SK-N-SH (cell line): ENCODE measurements at regions not wholly inside any gene's neighbourhood (a gene's known extent, or its start where the extent isn't known, plus 50 kb on each side); places are given as distances from the start of the nearest gene placed in this dataset.

Experiments used
- CTCF ChIA-PET: fragments of 300-600, 350-600 bp; formaldehyde crosslinking; extraction: SDS; loops from one replicate; lab custom pipeline; 2021; lab: Yijun Ruan, JAX
- POLR2A ChIA-PET: fragments of 350-600 bp; sonication (Branson Sonifier 250); formaldehyde crosslinking; extraction: SDS; loops from one replicate; lab custom pipeline; 2020; ENCODE audit warnings: antibody characterized with exemption, inconsistent platforms; lab: Yijun Ruan, JAX
- DNase-seq: peaks from one replicate; pipeline ENCODE4 v3.0.0; 2012
- H2AFZ ChIP-seq: fragments of 200-600 bp; sonication (generic); 2 replicates; pipeline ENCODE4 v1.8.1; 2016; ENCODE audit warnings: antibody characterized with exemption, mild to moderate bottlenecking, low read depth
- H3F3A ChIP-seq: fragments of 200-600 bp; sonication (generic); replicated peaks from 2 replicates; pipeline ENCODE3; 2016; ENCODE audit warnings: antibody characterized with exemption, mild to moderate bottlenecking; ENCODE audit not compliant: insufficient read depth
- H3K27ac ChIP-seq, 2 experiments: fragments of 200-500 bp in 1 of 2; fragments of 200-600 bp in 1 of 2; sonication (Bioruptor generic) in 1 of 2; sonication (generic), shearing (Covaris generic) in 1 of 2; 2 replicates each; pipeline versions ENCODE4 v1.5.1 to v1.6.1; 2014 to 2016; ENCODE audit warnings: low read depth in 2 of 2, inconsistent platforms in 1 of 2, low read length in 1 of 2, mild to moderate bottlenecking in 1 of 2, mixed read lengths in 1 of 2
- H3K27me3 ChIP-seq: fragments of 200-600 bp; sonication (generic), shearing (Covaris generic); 2 replicates; pipeline ENCODE4 v1.6.1; 2016; ENCODE audit warnings: mixed run types; ENCODE audit not compliant: insufficient read depth
- H3K36me3 ChIP-seq, 2 experiments: fragments of 200-500 bp in 1 of 2; fragments of 200-600 bp in 1 of 2; sonication (Bioruptor generic) in 1 of 2; sonication (generic) in 1 of 2; replicated peaks in 1 of 2; 2 replicates each; pipeline versions ENCODE3 to v1.5.1; 2014 to 2016; ENCODE audit warnings: low read length in 1 of 2, mild to moderate bottlenecking in 1 of 2; ENCODE audit not compliant: insufficient read depth in 2 of 2, control insufficient read depth in 1 of 2
- H3K4me1 ChIP-seq, 2 experiments: fragments of 200-500 bp in 1 of 2; fragments of 200-600 bp in 1 of 2; sonication (Bioruptor generic) in 1 of 2; sonication (generic), shearing (Covaris generic) in 1 of 2; 2 replicates each; pipeline versions ENCODE4 v1.5.1 to v1.6.1; 2014 to 2016; ENCODE audit warnings: low read depth in 1 of 2, low read length in 1 of 2, mixed run types in 1 of 2; ENCODE audit not compliant: insufficient read depth in 2 of 2, control insufficient read depth in 1 of 2
- H3K4me2 ChIP-seq: fragments of 200-600 bp; sonication (generic), shearing (Covaris generic); 2 replicates; pipeline ENCODE4 v1.6.1; 2017; ENCODE audit warnings: mixed run types
- H3K4me3 ChIP-seq, 2 experiments: fragments of 200-500 bp in 1 of 2; fragments of 200-600 bp in 1 of 2; sonication (Bioruptor generic) in 1 of 2; sonication (generic), shearing (Covaris generic) in 1 of 2; 2 replicates each; pipeline versions ENCODE4 v1.5.1 to v1.8.1; 2014 to 2016; ENCODE audit warnings: low read depth in 2 of 2, inconsistent platforms in 1 of 2, low read length in 1 of 2, mild to moderate bottlenecking in 1 of 2, mixed read lengths in 1 of 2, moderate library complexity in 1 of 2
- H3K79me2 ChIP-seq: fragments of 200-600 bp; sonication (generic); 2 replicates; pipeline ENCODE4 v1.8.1; 2017; ENCODE audit warnings: mild to moderate bottlenecking; ENCODE audit not compliant: insufficient read depth
- H3K9ac ChIP-seq: fragments of 200-600 bp; sonication (generic); 2 replicates; pipeline ENCODE4 v1.6.1; 2017; ENCODE audit warnings: mixed run types
- H3K9me2 ChIP-seq: fragments of 200-600 bp; sonication (generic); 2 replicates; pipeline ENCODE4 v1.6.1; 2017; ENCODE audit warnings: mixed run types
- H3K9me3 ChIP-seq: fragments of 200-600 bp; sonication (generic); 2 replicates; pipeline ENCODE4 v1.6.1; 2017; ENCODE audit warnings: mixed run types, mild to moderate bottlenecking, moderate library complexity
- H4K20me1 ChIP-seq: fragments of 200-600 bp; sonication (generic); 2 replicates; pipeline ENCODE4 v1.6.1; 2017; ENCODE audit warnings: mild to moderate bottlenecking, mixed run types; ENCODE audit not compliant: insufficient read depth
- CHD2 ChIP-seq: fragments of 150-350 bp; IDR thresholded peaks from 2 replicates; pipeline ENCODE4 v1.6.1; 2018; ENCODE audit warnings: low read length; ENCODE audit not compliant: partially characterized antibody
- CTCF ChIP-seq: fragments of 200-600 bp; sonication (generic); IDR thresholded peaks from 2 replicates; pipeline ENCODE4 v1.6.1; 2017; ENCODE audit warnings: antibody characterized with exemption, mild to moderate bottlenecking, moderate library complexity
- ELF1 ChIP-seq: IDR thresholded peaks from 2 replicates; pipeline ENCODE4 v1.4.0; 2012
- EP300 ChIP-seq, 2 experiments: IDR thresholded peaks; 2 replicates each; pipeline versions ENCODE4 v1.4.0 to v1.6.1; 2012; ENCODE audit warnings: borderline replicate concordance in 1 of 2, low read depth in 1 of 2, low read length in 1 of 2
- FOSL2 ChIP-seq: IDR thresholded peaks from 2 replicates; pipeline ENCODE4 v1.4.0; 2012; ENCODE audit warnings: low read depth, mild to moderate bottlenecking, moderate library complexity, borderline replicate concordance
- GABPA ChIP-seq: IDR thresholded peaks from 2 replicates; pipeline ENCODE4 v1.4.0; 2012; ENCODE audit warnings: low read depth, mild to moderate bottlenecking
- GATA2 ChIP-seq: sonication (generic); formaldehyde crosslinking; IDR thresholded peaks from 2 replicates; pipeline ENCODE4 v1.5.0; 2020; ENCODE audit warnings: mild to moderate bottlenecking, missing genetic modification reagents
- IRF3 ChIP-seq: fragments of 150-350 bp; IDR thresholded peaks from 2 replicates; pipeline ENCODE4 v1.6.1; 2016; ENCODE audit warnings: mild to moderate bottlenecking, low read depth, low read length
- JUND ChIP-seq: IDR thresholded peaks from 2 replicates; pipeline ENCODE4 v1.4.0; 2012
- MEF2A ChIP-seq: IDR thresholded peaks from 2 replicates; pipeline ENCODE4 v1.4.0; 2012; ENCODE audit warnings: low read depth, borderline replicate concordance
- MXI1 ChIP-seq: IDR thresholded peaks from 2 replicates; pipeline ENCODE4 v1.6.1; 2012; ENCODE audit warnings: mild to moderate bottlenecking, low read depth, low read length, improper control_type of control experiment
- POLR2AphosphoS5 ChIP-seq: IDR thresholded peaks from 2 replicates; pipeline ENCODE4 v1.6.1; 2012; ENCODE audit warnings: low read depth, low read length
- RFX5 ChIP-seq: IDR thresholded peaks from 2 replicates; pipeline ENCODE4 v1.6.1; 2012; ENCODE audit warnings: mild to moderate bottlenecking, improper control_type of control experiment, low read length
- RXRA ChIP-seq: IDR thresholded peaks from 2 replicates; pipeline ENCODE4 v1.4.0; 2012; ENCODE audit warnings: low read depth, mild to moderate bottlenecking, borderline replicate concordance
- SIN3A ChIP-seq: IDR thresholded peaks from 2 replicates; pipeline ENCODE4 v1.6.1; 2012; ENCODE audit warnings: low read depth, mild to moderate bottlenecking, low read length, moderate library complexity, borderline replicate concordance
- SMC3 ChIP-seq: IDR thresholded peaks from 2 replicates; pipeline ENCODE4 v1.6.1; 2012; ENCODE audit warnings: low read depth, low read length, improper control_type of control experiment
- TCF12 ChIP-seq: IDR thresholded peaks from 2 replicates; pipeline ENCODE4 v1.4.0; 2012
- USF1 ChIP-seq: IDR thresholded peaks from 2 replicates; pipeline ENCODE4 v1.4.0; 2012; ENCODE audit warnings: low read depth, borderline replicate concordance
- USF2 ChIP-seq: fragments of 150-350 bp; IDR thresholded peaks from 2 replicates; pipeline ENCODE4 v1.6.1; 2017; ENCODE audit warnings: antibody characterized with exemption, low read length, low read depth, borderline replicate concordance
- YY1 ChIP-seq: IDR thresholded peaks from 2 replicates; pipeline ENCODE4 v1.4.0; 2012; ENCODE audit warnings: low read depth, mild to moderate bottlenecking
- WGBS: methylation state at CpG from one replicate; pipeline ENCODE4 v1.1.6; 2017; ENCODE audit warnings: low lambda C conversion rate; 5-methylcytosine and 5-hydroxymethylcytosine counted together

GRCh38 chr13:24103782-24104372, 56.6 kb upstream of the SPATA13 start:
- no peaks in the 10 kb centered on the region for H3K9me3 ChIP-seq
- ChIA-PET CTCF (interaction anchor here (1.6 kb wide), 1 partner anchor 83 kb away, joined by 4 read pairs; no protein-coding TSS in a partner anchor), POLR2A (no interaction called here)
- TF ChIP-seq TCF12 (no peak), SIN3A (no peak), RXRA (no peak), MXI1 (no peak), JUND (no peak), ELF1 (no peak), USF2 (no peak), MEF2A (no peak), EP300 (IDR thresholded peaks at IDR 0.05; ENCODE audit: borderline replicate concordance in 1 of 2, low read depth in 1 of 2, low read length in 1 of 2) (no peak), CHD2 (no peak), GATA2 (CRISPR knock-in tag) (no peak), USF1 (no peak), SMC3 (no peak), IRF3 (no peak), CTCF (no peak), YY1 (no peak), FOSL2 (no peak), GABPA (no peak), POLR2AphosphoS5 (no peak), RFX5 (no peak)
- no peaks in the 10 kb centered on the region for H3F3A ChIP-seq
- no peak overlapping the region for H3K9ac ChIP-seq
- no peaks in the 10 kb centered on the region for H3K36me3 ChIP-seq
- H3K4me2 ChIP-seq: no peak overlapping the region
- 72% methylated on average over 9 of the region's 9 CpGs for WGBS
- H4K20me1 ChIP-seq: no peaks in the 10 kb centered on the region
- H3K79me2 ChIP-seq: no peaks in the 10 kb centered on the region
- H3K4me1 ChIP-seq: no peaks in the 10 kb centered on the region
- no peak overlapping the region for H2AFZ ChIP-seq
- no peaks in the 10 kb centered on the region for H3K9me2 ChIP-seq
- no peak for DNase-seq
- no peak overlapping the region for H3K4me3 ChIP-seq
- no peak overlapping the region for H3K27ac ChIP-seq
- no peaks in the 10 kb centered on the region for H3K27me3 ChIP-seq
